HG03521 (cell line): ENCODE measurements at regions not wholly inside any gene's neighbourhood (a gene's known extent, or its start where the extent isn't known, plus 50 kb on each side); places are given as distances from the start of the nearest gene placed in this dataset.
"Not testable (repeated sequence)": the region's sequence is repeated elsewhere in the genome, so short reads cannot be mapped to it uniquely, and the experiment has no call there.

ENCODE experiments used
- ATAC-seq: cut with Tn5 transposase; IDR thresholded peaks from one replicate; pipeline ENCODE4 v1.9.1; 2021; ENCODE audit warnings: mild to moderate bottlenecking, moderate library complexity; ENCODE audit not compliant: unreplicated experiment

- not testable (repeated sequence) for ATAC-seq
Observed at GRCh38 chr6:11457422-11457821, 80.1 kb upstream of the TMEM170B start.

DNA sequence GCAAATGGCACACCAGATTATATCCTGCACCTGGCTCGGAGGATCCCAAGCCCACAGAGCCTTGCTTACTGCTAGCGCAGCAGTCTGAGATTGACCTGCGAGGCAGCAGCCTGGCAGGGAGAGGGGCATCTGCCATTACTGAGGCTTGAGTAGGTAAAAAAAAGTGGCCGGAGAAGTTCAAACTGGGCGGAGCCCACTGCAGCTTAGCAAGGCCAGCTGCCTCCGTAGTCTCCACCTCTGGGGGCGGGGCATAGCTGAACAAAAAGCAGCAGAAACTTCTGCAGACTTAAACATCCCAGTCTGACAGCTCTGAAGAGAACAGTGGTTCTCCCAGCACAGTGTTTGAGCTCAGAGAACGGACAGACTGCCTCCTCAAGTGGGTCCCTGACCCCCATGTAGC, 85.4 kb upstream of the TMEM170B start:
- not testable (repeated sequence) for ATAC-seq

DNA sequence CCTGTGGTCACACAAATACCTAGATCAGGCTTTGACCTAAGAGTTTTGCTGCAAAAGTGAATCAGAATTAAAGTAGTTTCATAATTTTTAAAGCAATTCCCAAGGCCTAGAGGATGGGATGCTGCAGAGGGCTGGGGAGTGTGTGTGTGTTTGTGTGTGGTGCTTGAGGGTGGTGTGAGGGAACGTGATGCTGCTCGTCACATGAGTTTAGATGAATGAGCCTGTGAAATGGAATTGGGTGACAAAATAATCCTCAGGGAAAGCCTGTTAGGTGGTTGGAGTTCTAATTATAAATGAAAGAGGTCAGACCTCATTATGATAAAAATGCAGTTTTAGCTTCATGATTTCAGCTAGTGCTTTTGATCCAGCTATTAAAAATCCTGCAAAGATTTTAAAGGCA, 87.5 kb upstream of the TMEM170B start:
- ATAC-seq = no peak

GRCh38 chr6:11449408-11449807, 88.1 kb upstream of the TMEM170B start:
- ATAC-seq = no peak

DNA sequence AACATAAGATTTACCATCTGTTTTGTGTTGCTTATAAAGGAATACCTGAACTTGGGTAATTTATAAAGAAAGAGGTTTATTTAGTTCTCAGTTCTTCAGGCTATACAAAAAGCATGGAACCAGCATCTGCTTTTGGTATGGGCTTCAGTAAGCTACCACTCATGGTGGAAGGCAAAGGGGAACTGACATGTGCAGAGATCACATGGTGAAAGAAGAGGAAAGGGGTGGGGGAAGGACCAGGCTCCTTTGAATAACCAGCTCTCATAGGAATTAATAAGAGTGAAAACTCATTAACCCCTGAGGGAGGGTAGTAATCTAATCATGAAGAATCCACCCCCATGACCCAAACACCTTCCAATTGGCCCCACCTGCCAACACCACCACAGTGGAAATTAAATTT, 89.5 kb upstream of the TMEM170B start:
- no peak for ATAC-seq

GRCh38 chr6:11447265-11447664, 90.3 kb upstream of the TMEM170B start:
- no peak for ATAC-seq

DNA sequence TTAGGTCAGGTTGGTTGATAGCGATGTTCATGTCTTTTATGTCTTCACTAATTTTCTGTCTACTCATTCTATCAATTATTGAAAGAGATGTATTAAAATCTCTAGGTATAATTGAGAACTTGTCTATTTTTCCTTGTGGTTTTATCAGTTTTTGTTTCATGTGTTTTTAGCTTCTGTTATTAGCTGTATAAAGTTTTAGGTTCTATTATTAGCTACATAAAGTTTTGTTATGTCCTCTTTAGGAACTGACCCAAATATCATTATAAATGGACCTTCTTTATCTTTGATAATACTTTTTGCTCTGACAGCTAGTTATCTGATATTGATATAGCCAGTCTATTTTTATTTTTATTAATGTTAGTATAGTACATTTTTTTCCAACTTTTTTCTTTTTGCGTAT, 92.4 kb upstream of the TMEM170B start:
- no peak for ATAC-seq

GRCh38 chr6:11443125-11443524, 94.4 kb upstream of the TMEM170B start:
- not testable (repeated sequence) for ATAC-seq

GRCh38 chr6:11442495-11442894, 95.1 kb upstream of the TMEM170B start:
- ATAC-seq = no peak

- ATAC-seq = no peak
Observed at GRCh38 chr6:11439876-11440275, 97.7 kb upstream of the TMEM170B start.

GRCh38 chr6:11439017-11439420, 98.5 kb upstream of the TMEM170B start:
- no peak for ATAC-seq

GRCh38 chr6:11437824-11438459, 99.6 kb upstream of the TMEM170B start:
- no peak for ATAC-seq

DNA sequence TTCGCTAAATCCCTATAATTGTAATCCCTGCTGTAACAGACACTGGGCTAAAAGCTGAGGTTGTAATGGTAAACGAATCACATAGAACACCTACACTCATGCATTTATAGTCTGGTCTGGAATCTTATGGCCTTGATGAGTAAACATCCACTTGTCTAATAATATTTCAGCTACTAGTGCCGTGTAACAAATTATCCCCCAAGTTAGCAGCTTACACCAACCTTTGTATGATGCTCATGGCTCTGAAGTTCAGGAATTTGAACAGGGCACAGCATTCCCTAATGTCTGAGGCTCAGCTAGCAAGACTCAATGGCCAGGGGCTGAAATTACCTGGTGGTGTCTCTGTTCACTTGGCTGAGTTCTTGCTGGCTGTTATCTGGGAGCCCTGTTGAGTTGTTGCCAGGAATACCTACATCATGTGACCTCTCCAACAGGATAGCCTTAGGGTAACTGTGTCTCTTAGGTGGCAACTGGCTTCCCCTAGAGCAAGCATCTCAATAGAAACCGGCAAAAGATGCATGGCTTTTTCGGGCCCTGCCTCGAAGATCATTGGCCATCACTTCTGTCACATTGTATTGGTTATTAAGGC, 100.9 kb upstream of the TMEM170B start:
- no peak for ATAC-seq

DNA sequence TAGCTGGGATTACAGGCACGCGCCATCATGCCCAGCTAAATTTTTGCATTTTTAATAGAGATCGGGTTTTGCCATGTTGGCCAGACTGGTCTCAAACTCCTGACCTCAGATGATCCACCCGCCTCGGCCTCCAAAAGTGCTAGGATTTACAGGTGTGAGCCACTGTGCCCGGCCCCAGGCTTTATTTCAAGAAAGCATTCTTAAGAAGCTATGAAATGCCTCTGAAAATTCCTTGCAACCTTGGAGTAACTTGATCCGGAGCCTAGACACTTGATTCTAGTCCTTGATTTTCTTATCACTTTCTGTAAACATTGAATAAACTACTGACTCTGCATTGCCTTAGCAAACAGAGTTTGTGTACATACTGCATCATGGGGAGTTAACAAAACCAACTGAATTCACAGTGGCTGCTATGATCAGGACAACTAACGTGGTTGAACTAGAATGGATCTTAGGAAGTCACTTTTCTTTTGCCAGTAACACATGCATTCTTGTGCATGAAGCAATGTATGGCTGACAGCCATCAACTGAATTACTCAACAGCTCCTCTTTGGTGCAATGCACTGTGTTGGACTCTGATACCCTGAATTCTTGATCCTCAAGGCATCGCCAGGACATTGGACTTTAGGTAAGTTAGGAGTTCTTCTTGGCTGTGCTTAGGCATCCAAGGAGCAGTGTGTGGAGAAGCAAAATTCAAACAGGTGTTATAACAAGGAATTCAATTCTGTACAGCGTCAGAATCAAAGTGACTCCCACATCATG, 102.8 kb upstream of the TMEM170B start:
- no peak for ATAC-seq

DNA sequence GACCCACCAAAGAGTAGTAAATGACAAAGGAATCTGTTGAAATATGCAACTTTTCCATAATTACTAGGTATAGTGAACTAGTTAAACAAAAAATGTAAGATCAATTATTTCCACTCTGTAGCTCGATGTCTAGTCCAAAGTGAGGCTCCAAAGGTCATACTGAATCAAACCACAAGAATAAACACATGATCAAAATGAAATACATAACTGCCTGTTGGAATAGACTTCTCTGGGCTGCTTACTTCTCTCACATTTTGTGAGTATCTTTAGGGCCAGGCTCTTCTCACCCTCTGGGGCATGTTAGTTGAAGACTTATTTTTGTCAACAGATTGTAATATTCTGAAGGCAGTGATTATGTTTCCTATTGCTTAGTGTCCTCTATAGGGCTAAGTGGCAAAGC, 103.7 kb upstream of the TMEM170B start:
- no peak for ATAC-seq

DNA sequence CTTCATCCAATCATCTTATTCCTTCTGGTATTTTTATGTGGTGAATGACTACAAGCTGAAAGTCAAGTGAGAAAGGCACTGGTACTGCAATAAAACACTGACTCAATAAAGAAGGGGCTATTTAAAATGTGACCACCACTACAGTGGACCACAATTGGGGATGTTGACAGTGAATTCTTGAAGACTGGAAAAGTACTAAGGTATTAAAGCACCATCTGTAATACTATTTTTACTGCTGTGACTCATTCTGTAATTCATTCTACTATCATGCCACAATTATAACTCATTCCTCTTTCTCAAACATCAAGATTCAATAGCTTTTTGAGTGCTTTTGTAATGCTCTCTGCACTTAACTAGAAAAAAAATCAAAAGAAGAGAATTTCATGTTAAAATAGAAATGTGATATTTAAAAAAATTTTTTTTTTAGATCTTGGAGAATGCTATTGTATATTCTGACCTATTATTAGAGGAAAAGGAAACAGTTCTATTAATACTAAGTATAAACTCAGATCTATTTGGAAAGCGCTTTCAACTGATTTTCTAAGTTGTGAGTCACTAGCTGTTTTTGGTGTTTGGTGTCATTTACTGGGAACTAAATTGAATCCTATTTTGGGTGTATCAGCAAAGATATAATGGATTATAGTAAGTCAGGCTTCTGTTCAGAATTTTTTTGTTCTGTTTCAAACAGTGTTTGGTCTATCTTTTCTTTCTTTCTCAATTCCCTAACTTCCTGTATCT, 104.7 kb upstream of the TMEM170B start:
- no peak for ATAC-seq

GRCh38 chr6:11432091-11432490, 105.5 kb upstream of the TMEM170B start:
- no peak for ATAC-seq

DNA sequence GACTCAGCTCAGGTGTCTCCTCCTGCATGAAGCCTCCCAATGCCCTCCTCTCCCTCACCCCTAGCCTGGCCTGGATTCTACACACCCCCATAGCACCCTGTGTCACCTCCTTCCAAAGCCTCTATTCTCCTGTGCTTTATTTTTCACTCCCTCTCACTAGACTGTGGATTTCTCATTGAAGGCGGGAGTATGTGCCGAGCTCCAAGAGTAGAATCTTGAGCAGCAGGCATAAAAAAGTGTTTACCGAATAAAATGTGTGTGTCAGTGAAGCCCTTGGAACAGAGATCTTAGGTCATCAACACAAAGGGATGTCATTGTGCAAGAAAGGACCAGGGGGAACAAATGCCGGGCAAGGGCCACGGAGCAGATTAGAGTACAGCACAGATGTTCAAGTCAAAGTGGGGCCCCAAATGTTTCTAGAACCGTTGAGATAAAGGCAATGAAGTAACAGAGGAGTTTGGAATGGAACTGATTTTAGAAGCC, 106.1 kb upstream of the TMEM170B start:
- ATAC-seq = no peak

DNA sequence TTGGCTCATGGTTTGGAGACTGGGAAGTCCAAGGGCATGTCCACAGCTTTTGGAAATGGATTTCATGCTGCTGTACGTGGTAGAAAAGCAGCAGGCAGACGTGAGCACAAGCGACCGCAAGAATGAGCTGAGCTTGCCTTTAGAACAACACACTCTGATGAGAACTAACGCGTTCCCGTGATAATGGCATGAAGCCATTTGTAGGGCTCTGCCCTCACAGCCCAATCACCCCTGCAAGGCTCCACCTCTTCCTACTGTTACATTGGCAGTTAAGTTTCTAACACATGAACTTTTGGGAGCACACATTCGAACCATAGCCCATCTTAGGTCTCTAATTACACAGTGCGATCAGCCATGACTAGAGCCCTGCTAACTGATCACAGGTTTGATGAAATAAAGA, 107.5 kb upstream of the TMEM170B start:
- ATAC-seq = no peak

GRCh38 chr6:11429577-11429976, 108.0 kb upstream of the TMEM170B start:
- no peak for ATAC-seq

DNA sequence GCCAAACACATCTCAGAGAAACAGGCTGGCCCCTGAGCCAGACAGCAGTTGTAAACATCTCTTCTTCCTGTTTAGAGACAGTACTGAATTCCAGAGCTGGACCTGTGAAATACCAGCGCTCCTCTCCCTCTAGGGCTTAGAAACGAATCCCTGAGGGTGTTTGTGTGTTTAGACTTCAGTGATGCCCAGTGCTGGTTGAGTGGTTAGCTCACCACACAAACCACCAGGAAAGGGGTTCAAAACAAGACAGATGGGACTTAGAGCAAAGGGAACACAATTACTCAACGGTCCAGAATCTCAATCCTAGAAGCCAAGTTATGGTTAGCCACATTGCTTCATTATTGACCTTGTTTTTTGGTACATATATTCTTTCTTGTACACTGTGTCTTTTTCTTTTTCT, 108.7 kb upstream of the TMEM170B start:
- no peak for ATAC-seq
